ENCODE measurements at regions not wholly inside any gene's neighbourhood (a gene's known extent, or its start where the extent isn't known, plus 50 kb on each side); places are given as distances from the start of the nearest gene placed in this dataset.
"Not testable (repeated sequence)": the region's sequence is repeated elsewhere in the genome, so short reads cannot be mapped to it uniquely, and the experiment has no call there.

DNA sequence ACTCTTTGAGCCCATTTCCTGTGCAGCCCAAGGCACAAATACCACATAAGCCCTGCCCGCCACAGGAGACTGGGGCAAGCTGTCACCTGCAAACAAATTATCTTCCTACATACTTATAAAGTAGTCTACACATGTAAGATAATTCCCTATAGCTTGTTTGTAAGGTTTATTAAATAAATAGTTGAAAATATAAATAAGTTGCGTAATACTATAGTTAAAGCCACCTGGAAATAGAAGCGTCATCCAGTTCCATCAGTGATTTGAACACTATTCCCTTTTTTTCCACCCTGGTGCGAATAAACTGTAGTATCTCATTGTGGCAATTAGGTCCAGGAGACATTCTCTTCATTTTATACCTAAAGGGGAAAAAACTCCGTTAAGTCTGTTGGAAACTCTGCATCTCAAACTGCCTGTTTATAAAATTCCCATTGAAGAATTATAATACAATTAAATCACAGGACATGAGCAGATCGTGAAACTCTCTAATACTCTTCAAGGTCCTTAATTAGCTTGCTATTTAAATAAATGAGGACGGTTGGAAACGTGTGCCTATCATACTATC is 66.7 kb upstream of the CCT8L2 start:
- DNase-seq, result not testable (repeated sequence)

DNA sequence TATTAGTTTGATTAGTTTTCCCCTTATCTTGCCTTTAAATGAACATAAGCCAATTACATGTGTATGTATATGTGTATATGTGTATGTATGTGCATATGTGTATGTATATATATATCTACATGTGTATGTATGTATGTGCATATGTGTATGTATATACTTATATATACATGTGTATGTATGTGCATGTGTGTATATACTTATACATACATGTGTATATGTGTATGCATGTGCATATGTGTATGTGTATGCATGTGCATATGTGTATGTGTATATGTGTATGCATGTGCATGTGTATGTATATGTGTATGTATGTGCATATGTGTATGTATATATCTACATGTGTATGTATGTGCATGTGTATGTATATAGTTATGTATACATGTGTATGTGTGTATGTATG is 65.5 kb upstream of the CCT8L2 start:
- DNase-seq, result no peak

GRCh38 chr22:16654882-16655281 is 62.3 kb upstream of the CCT8L2 start:
- no peak for DNase-seq

DNA sequence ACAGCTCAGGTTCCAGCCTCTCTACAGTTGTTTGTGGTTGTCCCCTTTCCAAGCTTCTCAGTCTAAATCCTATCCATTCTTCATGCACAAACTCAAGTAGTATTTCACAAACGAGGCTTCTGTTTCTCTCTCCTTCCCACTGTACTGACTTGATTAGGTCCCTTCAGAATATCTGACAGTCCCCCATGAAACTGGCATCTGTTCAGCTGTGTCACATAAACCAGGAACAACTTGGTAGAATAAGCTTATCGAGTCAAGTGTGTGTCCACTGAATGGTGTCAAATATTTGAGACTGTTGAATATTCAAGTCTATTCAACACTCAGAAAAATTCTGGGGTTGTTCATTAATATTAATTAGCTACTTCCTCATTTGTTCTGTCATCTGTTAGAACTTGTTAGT is 61.7 kb upstream of the CCT8L2 start:
- DNase-seq, result not testable (repeated sequence)

DNA sequence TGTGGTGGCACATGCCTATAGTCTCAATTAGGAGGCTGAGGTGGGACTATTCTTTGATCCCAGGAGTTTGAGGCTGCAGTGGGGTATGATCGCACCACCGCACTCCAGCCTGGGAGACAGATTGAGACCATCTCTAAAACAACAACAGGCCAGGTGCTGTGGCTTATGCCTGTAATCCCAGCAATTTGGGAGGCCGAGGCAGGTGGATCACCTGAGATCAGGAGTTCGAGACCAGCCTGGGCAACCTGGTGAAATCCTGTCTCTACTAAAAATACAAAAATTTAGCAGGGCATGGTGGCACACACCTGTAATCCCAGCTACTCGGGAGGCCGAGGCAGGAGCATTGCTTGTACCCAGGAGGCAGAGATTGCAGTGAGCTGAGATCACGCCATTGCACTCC is 60.6 kb upstream of the CCT8L2 start:
- not testable (repeated sequence) for DNase-seq

- DNase-seq, result no peak
Measured at GRCh38 chr22:16651217-16651616, 58.6 kb upstream of the CCT8L2 start.
